Liver (tissue), 3 donors: ENCODE measurements at regions not wholly inside any gene's neighbourhood (a gene's known extent, or its start where the extent isn't known, plus 50 kb on each side); places are given as distances from the start of the nearest gene placed in this dataset.

Experiments
- ATF3 ChIP-seq: IDR thresholded peaks from 2 replicates; pipeline ENCODE4 v1.6.1; 2016; ENCODE audit warnings: antibody characterized with exemption
- CTCF ChIP-seq: fragments of 150-350 bp; IDR thresholded peaks from 2 replicates; pipeline ENCODE4 v1.5.1; 2017; ENCODE audit warnings: improper control_type of control experiment, low read depth, low read length; ENCODE audit not compliant: missing input control
- FOXA1 ChIP-seq: IDR thresholded peaks from 2 replicates; pipeline ENCODE4 v1.6.1; 2016; ENCODE audit warnings: antibody characterized with exemption
- FOXA2 ChIP-seq: IDR thresholded peaks from 2 replicates; pipeline ENCODE4 v1.6.1; 2016; ENCODE audit warnings: antibody characterized with exemption
- GABPA ChIP-seq, 2 donors: IDR thresholded peaks in 1 of 2; conservative IDR thresholded peaks in 1 of 2; 2 replicates each; pipeline ENCODE4 v1.6.1; 2016; ENCODE audit warnings: antibody characterized with exemption in 2 of 2, mild to moderate bottlenecking in 1 of 2, moderate library complexity in 1 of 2
- HNF4A ChIP-seq, 2 donors: conservative IDR thresholded peaks; 2 replicates each; pipeline ENCODE4 v1.6.1; 2016; ENCODE audit warnings: antibody characterized with exemption in 2 of 2, mild to moderate bottlenecking in 2 of 2
- JUND ChIP-seq, 2 donors: IDR thresholded peaks; 2 replicates each; pipeline ENCODE4 v1.6.1; 2016; ENCODE audit warnings: antibody characterized with exemption in 2 of 2
- MAX ChIP-seq: IDR thresholded peaks from 2 replicates; pipeline ENCODE4 v1.6.1; 2016; ENCODE audit warnings: antibody characterized with exemption
- REST ChIP-seq: IDR thresholded peaks from 2 replicates; pipeline ENCODE4 v1.6.1; 2016; ENCODE audit warnings: antibody characterized with exemption, mild to moderate bottlenecking
- RXRA ChIP-seq, 2 donors: IDR thresholded peaks; 2 replicates each; pipeline ENCODE4 v1.6.1; 2017 to 2018; ENCODE audit warnings: antibody characterized with exemption in 2 of 2, mild to moderate bottlenecking in 1 of 2
- SP1 ChIP-seq: IDR thresholded peaks from 2 replicates; pipeline ENCODE4 v1.6.1; 2018; ENCODE audit warnings: antibody characterized with exemption, mild to moderate bottlenecking
- TAF1 ChIP-seq: conservative IDR thresholded peaks from 2 replicates; pipeline ENCODE4 v1.6.1; 2016; ENCODE audit warnings: antibody characterized with exemption, mild to moderate bottlenecking
- YY1 ChIP-seq: IDR thresholded peaks from 2 replicates; pipeline ENCODE4 v1.6.1; 2016; ENCODE audit warnings: antibody characterized with exemption, mild to moderate bottlenecking
- ZBTB33 ChIP-seq: IDR thresholded peaks from 2 replicates; pipeline ENCODE4 v1.6.1; 2016; ENCODE audit warnings: antibody characterized with exemption
- donor health status: healthy.
- donor health status: healthy.

- TF ChIP-seq CTCF: no peak
- TF ChIP-seq REST: no peak
- no peak for TF ChIP-seq JUND (IDR thresholded peaks at IDR 0.05)
- no peak for TF ChIP-seq YY1
- no peak for TF ChIP-seq HNF4A (conservative IDR thresholded peaks at IDR 0.05)
- TF ChIP-seq ZBTB33: no peak
- TF ChIP-seq RXRA (IDR thresholded peaks at IDR 0.05): no peak
- TF ChIP-seq MAX: no peak
- TF ChIP-seq GABPA (IDR thresholded peaks at IDR 0.05 in 1 of 2, conservative IDR thresholded peaks at IDR 0.05 in 1 of 2): no peak
- TF ChIP-seq SP1: no peak
- no peak for TF ChIP-seq FOXA1
- TF ChIP-seq TAF1: no peak
- no peak for TF ChIP-seq FOXA2
- TF ChIP-seq ATF3: no peak
These were observed 102.8 kb upstream of the KCNJ16 start for GRCh38 chr17:69972251-69972650.
